ENCODE measurements at regions not wholly inside any gene's neighbourhood (a gene's known extent, or its start where the extent isn't known, plus 50 kb on each side); places are given as distances from the start of the nearest gene placed in this dataset.
"Not testable (repeated sequence)": the region's sequence is repeated elsewhere in the genome, so short reads cannot be mapped to it uniquely, and the experiment has no call there.

DNA sequence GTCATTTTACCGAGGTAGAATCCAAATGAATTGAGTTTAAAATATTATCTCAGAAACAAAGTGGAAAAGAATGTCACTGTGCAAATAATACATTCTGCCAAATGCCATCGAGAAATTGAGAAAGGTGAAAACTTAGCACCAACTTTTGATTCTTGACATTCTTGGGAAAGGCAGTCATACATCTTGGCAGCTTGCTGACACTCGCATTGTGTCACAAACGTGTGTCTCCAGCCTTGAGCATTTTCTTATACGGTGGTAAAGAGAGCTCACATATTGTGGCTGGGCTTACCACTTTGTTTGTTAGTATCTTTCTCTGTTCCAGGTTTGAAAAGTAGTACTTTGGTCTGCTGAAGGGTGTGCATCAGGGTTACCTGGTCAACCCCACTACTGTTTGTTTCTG, 1456.1 kb downstream of the BRINP3 start:
- DNase-seq (ENCODE audit: low read depth in 4 of 4, low spot score in 3 of 4), result no peak

DNA sequence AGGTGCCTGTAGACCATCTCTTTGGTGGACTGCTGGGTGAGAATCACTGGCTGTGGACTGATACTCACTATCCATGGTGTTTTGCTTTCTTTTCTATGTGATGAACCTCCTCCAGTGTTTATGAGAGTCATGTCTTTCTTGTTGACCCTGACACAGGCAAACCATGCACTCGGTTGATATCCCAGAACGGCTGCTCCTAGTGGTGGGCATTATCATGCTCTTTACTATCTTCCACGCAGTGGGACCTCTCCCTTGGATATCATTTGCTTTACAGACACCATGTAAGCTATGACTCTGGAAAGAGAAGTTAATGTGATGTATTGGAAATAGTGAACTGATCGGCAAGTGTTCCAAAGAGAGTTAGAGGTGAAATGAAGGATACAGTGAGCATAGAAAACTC, 1455.6 kb downstream of the BRINP3 start:
- no peak for DNase-seq (ENCODE audit: low read depth in 4 of 4, low spot score in 3 of 4)

DNA sequence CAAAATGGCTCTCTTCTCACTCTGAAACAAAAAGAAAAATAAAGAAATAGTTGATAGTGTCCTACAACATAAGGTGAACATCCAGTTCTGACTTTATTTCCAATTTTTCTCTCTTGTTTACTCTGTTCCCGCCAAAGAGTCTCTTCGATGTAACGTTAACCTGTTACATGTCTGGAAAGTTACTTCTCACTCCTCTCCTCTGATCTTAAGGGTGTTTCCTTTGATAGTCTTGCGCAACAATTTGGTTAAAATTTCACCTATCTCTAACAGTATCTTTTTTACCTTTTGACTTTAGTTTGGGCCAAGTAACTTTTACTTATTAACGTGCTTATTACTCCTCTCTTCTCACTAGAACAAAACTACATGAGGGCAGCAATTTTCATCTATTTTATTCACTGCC, 1450.2 kb downstream of the BRINP3 start:
- DNase-seq (ENCODE audit: low read depth in 4 of 4, low spot score in 3 of 4), result no peak

DNA sequence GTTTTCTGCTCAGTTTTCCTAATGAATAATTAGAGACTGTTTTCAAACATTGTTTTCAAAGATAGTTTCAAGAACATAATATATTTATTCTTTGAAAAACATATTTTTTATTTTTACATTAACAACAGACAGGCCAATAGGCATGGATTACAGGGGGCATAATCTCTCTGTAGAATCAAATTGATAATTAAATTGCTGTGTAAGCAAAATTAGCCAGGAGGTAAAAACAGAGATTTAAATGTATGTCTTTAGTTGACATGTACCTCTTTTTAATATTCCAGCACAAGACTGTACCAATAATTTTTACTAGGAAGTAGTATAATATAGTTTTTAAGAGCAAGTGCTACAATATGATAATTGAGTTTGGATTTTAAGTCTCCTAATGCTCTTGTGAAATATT, 1444.5 kb downstream of the BRINP3 start:
- DNase-seq (ENCODE audit: low read depth in 4 of 4, low spot score in 3 of 4), result no peak

DNA sequence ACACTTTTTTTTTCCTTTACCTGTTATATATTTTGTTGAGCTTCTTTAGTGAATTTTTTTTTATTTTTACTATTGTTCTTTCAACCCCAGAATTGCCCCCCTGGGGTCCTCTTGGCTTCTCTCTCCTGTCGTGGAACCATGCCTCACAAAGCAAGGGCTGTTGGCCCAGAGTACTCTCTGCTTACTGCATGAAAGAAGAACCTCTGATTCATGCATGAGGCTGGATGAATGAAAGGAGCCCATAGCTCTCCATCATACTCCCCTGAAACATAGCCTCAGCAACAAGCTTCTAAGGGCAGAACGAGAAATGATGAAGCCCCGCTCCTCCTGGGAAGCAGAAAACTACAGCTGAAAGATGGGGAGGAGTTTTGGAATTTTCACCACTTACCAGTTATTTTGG, 1441.0 kb downstream of the BRINP3 start:
- no peak for DNase-seq (ENCODE audit: low read depth in 4 of 4, low spot score in 3 of 4)

DNA sequence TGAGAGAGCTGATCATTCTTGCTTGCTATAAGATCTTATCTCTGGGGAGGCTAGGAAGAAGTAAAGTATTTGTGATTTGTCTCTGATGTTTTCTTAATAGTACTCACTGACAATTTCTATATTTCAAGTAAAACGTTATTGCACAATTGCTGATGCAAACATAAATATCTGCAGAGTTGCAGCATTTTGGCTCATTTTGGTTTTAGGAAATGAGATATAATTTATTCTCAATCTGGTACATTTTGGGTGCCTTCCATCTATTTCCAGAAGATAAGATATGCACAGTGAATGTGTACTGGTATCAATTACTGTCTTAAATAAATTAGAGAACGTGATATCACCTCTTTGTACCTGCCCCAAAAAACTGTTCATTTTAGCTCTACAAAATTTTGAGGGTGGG, 1431.5 kb downstream of the BRINP3 start:
- DNase-seq (ENCODE audit: low read depth in 4 of 4, low spot score in 3 of 4), result no peak

DNA sequence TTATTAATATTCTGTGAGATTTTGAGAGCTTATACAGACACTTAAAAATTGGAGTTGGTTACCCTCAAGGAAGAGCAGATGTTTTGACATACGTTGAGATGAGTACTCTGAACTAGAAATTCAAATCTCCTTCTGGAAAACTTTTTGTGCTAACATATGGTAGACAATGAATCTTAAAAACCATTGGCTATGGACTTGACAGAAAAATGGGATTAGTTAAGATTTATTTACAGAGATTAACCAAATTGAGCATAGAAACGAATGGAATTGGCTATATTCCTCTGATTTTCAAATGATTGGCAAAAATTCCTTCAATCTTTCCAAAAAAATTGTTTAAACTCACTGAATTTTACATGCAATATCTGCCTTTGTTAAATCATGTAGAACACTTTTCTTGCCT, 1392.9 kb downstream of the BRINP3 start:
- DNase-seq (ENCODE audit: low read depth in 4 of 4, low spot score in 3 of 4), result no peak

DNA sequence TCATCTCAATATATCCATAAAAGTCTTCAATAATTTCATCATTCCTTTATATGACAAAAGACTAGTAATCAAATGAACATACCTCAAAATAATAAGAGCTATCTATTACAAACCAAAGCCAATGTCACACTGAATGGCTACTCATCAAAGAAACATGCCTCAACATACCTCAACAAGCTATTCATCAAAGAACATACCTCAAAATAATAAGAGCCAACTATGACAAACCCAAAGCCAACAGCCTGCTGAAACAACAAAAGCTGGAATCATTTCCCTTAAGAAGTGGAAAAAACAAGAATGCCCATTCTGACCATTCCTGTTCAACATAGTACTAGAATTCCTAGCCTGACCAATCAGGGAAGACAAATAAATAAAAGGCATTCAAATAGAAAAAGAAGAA, 1373.7 kb downstream of the BRINP3 start:
- no peak for DNase-seq (ENCODE audit: low read depth in 4 of 4, low spot score in 3 of 4)

DNA sequence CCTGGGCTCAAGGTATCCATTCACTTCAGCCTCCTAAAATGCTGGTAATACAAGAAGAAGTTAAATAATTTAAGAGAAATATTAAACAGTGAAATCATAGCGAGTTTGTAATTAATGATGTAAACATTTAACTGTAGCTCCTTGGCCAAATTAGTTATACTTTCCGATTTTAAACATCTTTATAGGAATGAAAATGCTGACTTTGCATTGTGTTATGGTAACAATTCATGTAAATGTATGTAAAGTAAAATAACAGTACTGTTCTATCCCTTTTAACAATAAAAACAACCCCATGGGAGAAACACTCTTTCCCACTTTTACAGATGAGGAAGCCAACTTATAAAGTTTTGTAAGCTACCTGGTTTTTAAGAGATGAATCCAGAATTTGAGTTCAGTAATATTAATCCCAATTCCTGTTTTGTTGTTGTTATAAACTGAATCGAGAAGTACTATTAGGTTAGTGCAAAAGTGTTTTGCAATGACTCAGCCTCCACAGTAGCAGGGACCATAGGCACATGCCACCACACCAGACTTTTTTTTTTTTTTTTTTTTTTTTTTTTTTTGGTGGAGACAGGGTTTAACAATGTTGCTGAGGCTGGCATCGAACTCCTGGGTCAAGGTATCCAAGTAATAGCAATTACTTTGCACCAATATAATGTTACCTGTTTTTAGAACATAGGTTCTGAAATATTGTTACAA, 1360.4 kb downstream of the BRINP3 start:
- no peak for DNase-seq (ENCODE audit: low read depth in 4 of 4, low spot score in 3 of 4)

DNA sequence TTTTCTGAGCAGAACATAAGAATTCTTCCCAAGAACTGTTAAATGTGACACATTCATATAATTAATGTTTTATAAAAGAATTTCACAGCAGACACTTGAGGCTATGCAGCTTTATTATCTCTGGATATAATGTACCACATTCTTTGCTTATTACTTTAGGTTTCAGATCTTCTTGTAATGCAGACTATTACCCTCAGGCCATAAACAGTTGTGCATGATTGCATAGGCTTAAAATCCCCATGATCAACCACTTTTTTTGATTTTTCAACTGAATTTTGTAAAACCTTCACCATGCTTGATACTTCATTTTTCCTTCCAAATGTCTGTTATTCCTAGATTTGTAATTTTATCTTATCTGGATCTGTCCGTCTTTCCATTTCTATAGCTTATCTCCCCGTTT, 1355.7 kb downstream of the BRINP3 start:
- DNase-seq (ENCODE audit: low read depth in 4 of 4, low spot score in 3 of 4), result no peak

DNA sequence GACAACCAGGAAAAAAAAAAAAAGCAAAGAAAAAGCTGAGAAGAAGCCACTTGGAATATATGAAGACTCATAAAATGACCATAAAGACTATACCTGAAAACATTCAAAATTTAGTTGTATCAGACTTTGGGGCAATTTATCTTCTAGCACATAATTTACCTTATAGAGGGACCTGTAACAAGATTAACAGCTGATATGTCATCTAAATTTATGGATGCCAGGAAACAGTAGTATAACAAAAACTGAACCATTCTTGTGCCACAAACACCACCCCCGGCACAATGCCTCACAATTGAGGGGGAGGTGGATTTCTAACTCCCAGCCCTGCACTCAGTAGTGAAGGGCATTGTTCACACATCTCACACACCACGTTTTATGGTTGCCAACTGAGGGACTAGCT, 1352.0 kb downstream of the BRINP3 start:
- DNase-seq (ENCODE audit: low read depth in 4 of 4, low spot score in 3 of 4), result no peak

DNA sequence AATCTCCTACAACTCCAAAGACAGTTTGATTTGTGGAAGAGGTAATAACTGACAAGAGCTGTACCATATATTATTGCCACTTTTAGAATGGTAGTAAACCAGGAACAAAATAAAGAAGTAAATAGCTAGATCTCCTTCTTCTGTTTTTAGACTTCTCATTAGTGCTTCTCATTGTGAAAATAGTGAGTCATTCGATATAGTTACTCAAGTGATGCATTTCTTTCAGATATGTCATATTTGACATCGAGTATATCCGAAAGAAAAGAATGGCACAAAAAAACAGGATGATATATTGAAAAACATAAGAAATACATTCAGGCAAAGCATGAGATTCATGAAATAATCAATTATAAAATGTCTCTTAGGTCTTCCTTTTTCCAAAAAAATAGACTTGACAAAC, 1346.1 kb downstream of the BRINP3 start:
- DNase-seq (ENCODE audit: low read depth in 4 of 4, low spot score in 3 of 4), result no peak

DNA sequence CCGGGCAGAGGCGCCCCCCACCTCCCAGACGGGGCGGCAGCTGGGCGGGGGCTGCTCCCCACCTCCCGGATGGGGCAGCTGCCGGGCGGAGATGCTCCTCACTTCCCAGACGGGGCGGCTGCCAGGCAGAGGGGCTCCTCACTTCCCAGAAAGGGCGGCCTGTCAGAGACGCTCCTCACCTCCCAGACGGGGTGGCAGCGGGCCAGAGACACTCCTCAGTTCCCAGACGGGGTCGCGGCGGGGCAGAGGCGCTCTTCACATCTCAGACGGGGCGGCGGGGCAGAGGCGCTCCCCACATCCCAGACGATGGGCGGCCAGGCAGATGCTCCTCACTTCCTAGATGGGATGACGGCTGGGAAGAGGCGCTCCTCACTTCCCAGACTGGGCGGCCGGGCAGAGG, 1337.9 kb downstream of the BRINP3 start:
- DNase-seq (ENCODE audit: low read depth in 4 of 4, low spot score in 3 of 4), result not testable (repeated sequence)

DNA sequence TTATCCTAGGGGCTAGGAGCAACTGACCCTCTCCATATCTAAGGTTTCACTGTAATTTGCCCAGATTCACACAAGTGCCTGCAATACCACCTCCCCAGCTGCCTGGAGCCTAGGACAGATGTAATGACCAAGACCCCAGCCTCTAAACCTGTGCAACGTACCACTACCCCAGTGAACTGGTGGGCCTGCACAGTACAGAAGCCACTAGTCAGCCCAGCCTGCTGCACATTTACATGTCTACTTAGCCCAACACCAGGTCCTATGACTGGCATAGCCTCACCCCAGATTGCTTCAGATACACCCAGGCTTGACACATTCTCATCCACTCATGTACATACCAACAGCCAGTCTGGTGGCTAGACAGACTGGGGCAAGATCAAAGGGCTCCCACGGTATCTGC, 1336.6 kb downstream of the BRINP3 start:
- DNase-seq (ENCODE audit: low read depth in 4 of 4, low spot score in 3 of 4), result no peak

DNA sequence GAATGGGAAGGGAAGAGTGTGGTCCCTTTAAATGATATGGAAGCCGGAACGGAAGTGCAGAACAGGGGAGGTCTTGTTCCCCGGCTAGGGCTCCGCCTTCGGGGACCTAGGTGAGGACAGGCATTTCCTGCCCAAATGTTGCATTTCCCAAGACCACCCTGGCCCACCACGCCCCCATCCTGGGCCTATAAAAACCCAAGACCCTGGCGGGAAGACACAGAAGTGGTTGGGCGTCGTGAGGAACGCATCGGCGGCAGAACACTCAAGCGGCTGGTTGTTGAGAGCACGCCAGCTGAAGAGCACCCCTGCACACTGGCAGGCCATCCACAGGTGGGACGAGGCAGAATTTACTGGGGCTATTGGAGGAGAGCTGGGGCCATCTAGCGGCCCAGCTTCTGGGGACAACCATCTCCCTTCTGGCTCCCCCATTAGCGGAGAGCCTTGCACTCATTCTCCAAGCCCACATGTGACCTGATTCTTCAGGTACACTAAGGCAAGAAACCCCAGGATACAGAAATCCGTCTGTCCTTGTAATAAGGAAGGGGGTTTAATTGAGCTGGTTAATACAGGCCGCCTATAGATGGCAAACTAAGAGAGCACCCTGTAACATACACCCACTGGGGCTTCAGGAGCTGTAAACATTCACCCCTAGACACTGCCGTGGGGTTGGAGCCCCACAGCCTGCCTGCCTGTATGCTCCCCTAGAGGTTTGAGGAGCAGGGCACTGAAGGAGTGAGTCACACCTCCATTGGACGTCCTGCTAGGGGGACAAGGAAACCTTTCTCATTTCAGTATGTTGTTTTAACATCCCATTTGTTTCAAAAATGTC, 1327.9 kb downstream of the BRINP3 start:
- DNase-seq (ENCODE audit: low read depth in 4 of 4, low spot score in 3 of 4), result no peak

DNA sequence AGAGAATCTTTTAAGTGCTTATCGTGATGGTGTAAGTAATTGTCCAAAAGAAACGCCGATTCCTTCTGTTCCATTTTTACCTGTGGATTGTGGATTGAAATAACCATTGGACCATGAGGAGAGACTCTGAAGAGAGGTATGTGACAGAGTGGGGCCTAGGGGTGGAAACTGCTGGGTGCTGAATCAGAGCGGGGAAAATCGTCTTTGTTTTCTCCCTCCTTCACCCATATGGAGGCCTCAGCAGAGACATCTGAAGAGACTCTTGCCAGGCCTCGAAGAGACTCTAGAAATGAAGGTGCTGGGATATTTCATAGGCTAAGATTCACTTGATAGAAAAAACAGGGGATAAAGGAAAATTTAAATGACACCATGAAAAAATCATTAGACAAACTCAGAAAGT, 1327.0 kb downstream of the BRINP3 start:
- DNase-seq (ENCODE audit: low read depth in 4 of 4, low spot score in 3 of 4), result no peak

DNA sequence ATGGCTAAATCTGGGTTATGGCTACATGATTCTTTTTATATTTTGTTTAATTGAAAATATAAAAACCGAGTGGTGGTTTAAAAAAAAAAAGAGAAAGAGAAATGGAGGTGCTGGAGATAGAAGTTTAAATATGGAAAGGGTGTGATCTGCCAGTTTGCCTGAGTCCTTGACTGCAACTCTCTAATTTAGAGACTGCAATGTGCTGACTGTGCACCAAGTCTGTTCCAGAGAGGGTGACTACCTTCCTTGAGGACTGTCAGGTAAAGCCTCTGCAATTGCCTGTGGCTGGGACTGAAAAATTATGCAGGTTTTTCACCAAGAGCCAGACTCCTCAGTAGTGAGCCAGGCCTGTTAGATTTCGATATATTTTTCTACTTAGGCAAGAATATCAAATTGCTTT, 1326.3 kb downstream of the BRINP3 start:
- DNase-seq (ENCODE audit: low read depth in 4 of 4, low spot score in 3 of 4), result no peak

DNA sequence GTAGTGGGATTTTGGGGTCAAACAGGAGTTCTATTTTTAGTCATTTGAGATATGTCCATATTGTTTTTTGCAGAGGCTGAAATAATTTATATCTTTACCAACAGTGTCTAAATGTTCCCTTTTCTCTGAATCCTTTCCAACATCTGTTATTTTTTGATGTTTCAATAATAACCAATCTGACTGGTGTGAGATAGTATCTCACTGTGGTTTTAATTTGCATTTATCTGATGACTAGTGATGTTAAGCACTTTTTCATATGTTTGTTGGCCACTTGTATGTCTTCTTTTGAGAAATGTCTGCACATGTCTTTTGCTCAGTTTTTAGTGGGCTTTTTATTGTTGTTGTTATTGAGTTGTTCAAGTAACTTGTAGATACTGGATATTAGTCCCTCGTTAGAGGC, 1325.0 kb downstream of the BRINP3 start:
- no peak for DNase-seq (ENCODE audit: low read depth in 4 of 4, low spot score in 3 of 4)

DNA sequence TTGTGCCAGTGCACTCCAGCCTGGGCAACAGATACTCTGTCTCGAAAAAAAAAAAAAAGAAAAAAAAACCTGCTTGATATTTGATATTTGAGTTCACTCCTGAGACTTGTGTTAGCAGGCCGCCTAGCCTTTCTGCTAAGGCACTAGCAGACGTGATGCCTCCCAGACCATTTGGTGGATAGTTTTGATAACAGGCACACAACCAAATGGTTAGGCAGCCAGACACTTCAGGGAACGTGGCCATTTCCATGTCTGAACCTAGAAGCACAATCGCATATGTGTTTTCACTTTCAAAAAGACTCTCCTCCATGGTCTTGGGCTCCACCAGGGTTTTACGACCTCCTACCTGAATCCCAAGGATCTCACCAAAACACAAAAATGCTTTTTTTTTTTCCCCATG, 1319.5 kb downstream of the BRINP3 start:
- DNase-seq (ENCODE audit: low read depth in 4 of 4, low spot score in 3 of 4), result no peak

DNA sequence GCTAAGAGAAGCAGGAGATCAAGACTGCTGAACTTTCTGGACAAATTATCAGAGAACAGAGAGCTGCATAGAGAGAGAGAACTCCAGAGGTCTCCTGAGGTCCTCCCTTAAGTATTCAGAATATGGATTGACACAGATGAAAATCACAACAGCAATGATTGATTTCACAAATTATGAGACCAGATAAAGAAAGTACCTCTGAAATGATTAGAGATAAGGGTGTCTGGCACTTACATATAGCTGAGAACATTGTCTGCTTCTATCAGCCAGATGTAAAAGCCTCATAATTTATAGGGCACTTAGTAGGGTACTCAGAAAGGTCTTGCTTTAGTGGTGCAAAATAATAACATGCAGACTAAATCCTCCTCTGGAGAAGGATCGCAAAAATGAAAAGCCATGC, 1301.8 kb downstream of the BRINP3 start:
- DNase-seq (ENCODE audit: low read depth in 4 of 4, low spot score in 3 of 4), result no peak

DNA sequence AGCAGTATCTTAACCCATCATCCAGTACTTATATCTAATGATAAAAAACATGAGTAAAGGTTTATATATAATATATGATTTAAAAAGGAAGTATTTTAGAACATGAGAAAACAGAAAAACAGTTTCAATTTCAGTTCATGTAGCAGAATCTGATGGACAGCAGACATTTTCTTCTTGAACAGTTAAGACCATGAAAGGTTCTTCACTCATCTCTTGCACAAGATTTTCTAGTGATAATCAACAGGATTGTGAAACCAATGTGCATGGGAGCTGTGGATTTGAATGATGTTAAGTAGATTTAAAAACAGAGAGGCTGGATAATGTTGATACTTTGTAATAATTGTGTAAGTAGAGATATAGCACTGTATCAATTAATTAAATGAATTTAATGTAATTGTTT, 1297.6 kb downstream of the BRINP3 start:
- DNase-seq (ENCODE audit: low read depth in 4 of 4, low spot score in 3 of 4), result no peak

DNA sequence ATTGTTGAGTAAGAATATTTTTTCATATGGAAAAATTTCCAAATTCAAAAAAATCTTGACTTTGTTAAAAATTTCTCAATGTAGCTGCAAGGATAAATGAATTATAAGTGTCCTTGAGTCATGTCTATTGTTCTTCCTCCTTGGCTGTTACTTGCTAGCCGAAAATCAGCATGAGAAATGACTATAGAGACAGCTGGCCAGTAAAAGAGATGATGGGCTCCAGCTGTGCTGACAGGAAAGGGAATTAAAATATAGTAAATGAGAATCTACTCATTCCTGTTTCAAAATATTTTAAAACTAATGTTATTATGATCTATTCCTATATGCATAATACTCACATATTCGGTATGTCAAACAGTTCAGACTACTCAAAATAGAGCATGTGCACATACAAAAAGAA, 1292.6 kb downstream of the BRINP3 start:
- DNase-seq (ENCODE audit: low read depth in 4 of 4, low spot score in 3 of 4), result no peak

All from right renal pelvis (tissue), 4 donors.